ENCODE measurements at regions not wholly inside any gene's neighbourhood (a gene's known extent, or its start where the extent isn't known, plus 50 kb on each side); places are given as distances from the start of the nearest gene placed in this dataset.

- TF ChIP-seq POLR2A (IDR thresholded peaks at IDR 0.05) (no peak), CTCF (IDR thresholded peaks at IDR 0.05) (no peak), POLR2AphosphoS5 (IDR thresholded peaks at IDR 0.05) (no peak)
Measured at GRCh38 chr14:22500525-22500924, 88.5 kb downstream of the DAD1 start.
